OCI-LY3 (cell line): ENCODE measurements at regions not wholly inside any gene's neighbourhood (a gene's known extent, or its start where the extent isn't known, plus 50 kb on each side); places are given as distances from the start of the nearest gene placed in this dataset.

Source experiments
- H2AFZ ChIP-seq: fragments of 200-600, 300-600 bp; shearing (Covaris generic); 2 replicates; pipeline ENCODE4 v1.6.0; 2014; ENCODE audit warnings: antibody characterized with exemption, low read depth, low read length
- H3K27ac ChIP-seq: fragments of 200-600, 300-600 bp; sonication (generic); 2 replicates; pipeline ENCODE4 v1.5.1; 2014; ENCODE audit warnings: mild to moderate bottlenecking, low read length, moderate library complexity, mixed read lengths
- H3K27me3 ChIP-seq: fragments of 200-600, 300-600 bp; sonication (generic); 2 replicates; pipeline ENCODE4 v1.6.1; 2014; ENCODE audit warnings: low read depth, low read length, mixed read lengths
- H3K36me3 ChIP-seq: fragments of 200-600, 300-600 bp; sonication (generic); replicated peaks from 2 replicates; pipeline ENCODE3; 2014; ENCODE audit warnings: low read depth, low read length, mixed read lengths
- H3K4me1 ChIP-seq: fragments of 300-600, 200-600 bp; sonication (generic); 2 replicates; pipeline ENCODE4 v1.6.1; 2014; ENCODE audit warnings: low read length, mixed read lengths
- H3K4me2 ChIP-seq: fragments of 200-600, 300-600 bp; sonication (generic); 2 replicates; pipeline ENCODE4 v1.6.1; 2014; ENCODE audit warnings: low read length, mixed read lengths
- H3K4me3 ChIP-seq: fragments of 300-600, 200-600 bp; sonication (generic); 2 replicates; pipeline ENCODE4 v1.5.1; 2014; ENCODE audit warnings: antibody characterized with exemption, mild to moderate bottlenecking, low read length, moderate library complexity
- H3K79me2 ChIP-seq: fragments of 300-600, 200-600 bp; shearing (Covaris generic); 2 replicates; pipeline ENCODE4 v1.6.1; 2014; ENCODE audit warnings: mild to moderate bottlenecking, low read length, mixed read lengths
- H3K9ac ChIP-seq: fragments of 300-600, 200-600 bp; shearing (Covaris generic); 2 replicates; pipeline ENCODE4 v1.6.0; 2014; ENCODE audit warnings: mild to moderate bottlenecking, low read length, moderate library complexity
- H3K9me3 ChIP-seq: fragments of 200-600, 300-600 bp; shearing (Covaris generic); 2 replicates; pipeline ENCODE4 v1.6.1; 2014; ENCODE audit warnings: low read length, mixed read lengths; ENCODE audit not compliant: insufficient read depth
- H4K20me1 ChIP-seq: fragments of 200-600, 300-600 bp; sonication (generic); 2 replicates; pipeline ENCODE4 v1.6.1; 2016; ENCODE audit warnings: low read length, mixed read lengths; ENCODE audit not compliant: insufficient read depth
- CTCF ChIP-seq: fragments of 200-600, 300-600 bp; sonication (generic); IDR thresholded peaks from 2 replicates; pipeline ENCODE4 v1.5.1; 2014; ENCODE audit warnings: antibody characterized with exemption, low read length, low read depth
- EZH2phosphoT487 ChIP-seq: fragments of 200-600 bp; shearing (Covaris generic); IDR thresholded peaks from 2 replicates; pipeline ENCODE4 v1.6.1; 2018; ENCODE audit warnings: antibody characterized with exemption, mixed run types, low read depth

DNA sequence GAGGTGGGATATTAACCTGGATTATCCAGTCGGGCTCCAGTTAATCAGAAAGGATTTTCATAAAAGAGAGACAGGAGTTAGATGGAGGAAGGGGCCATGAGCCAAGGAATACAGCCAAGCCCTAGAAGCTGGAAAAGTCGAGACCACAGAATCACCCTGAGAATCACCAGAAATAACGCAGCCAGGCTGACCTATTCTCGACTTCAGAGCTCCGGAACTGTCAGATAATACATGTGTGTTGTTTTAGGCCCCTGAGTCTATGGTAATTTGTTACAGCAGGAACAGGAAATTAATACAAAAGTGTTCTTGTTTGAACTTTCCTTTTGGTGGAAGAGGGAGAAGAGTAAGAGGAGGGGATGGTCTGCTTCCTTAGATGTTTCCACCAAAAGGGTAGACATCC lies 208.1 kb downstream of the JCAD start:
- Histone ChIP-seq H3K9ac (no peak overlapping the region), H3K27me3 (no peaks in the 10 kb centered on the region), H3K4me1 (no peaks in the 10 kb centered on the region), H3K9me3 (no peaks in the 10 kb centered on the region), H2AFZ (no peak overlapping the region), H3K4me2 (no peak overlapping the region), H3K4me3 (no peak overlapping the region), H3K36me3 (no peaks in the 10 kb centered on the region), H4K20me1 (no peaks in the 10 kb centered on the region), H3K79me2 (no peaks in the 10 kb centered on the region), H3K27ac (no peak overlapping the region)
- TF ChIP-seq EZH2phosphoT487 (no peak), CTCF (no peak)

DNA sequence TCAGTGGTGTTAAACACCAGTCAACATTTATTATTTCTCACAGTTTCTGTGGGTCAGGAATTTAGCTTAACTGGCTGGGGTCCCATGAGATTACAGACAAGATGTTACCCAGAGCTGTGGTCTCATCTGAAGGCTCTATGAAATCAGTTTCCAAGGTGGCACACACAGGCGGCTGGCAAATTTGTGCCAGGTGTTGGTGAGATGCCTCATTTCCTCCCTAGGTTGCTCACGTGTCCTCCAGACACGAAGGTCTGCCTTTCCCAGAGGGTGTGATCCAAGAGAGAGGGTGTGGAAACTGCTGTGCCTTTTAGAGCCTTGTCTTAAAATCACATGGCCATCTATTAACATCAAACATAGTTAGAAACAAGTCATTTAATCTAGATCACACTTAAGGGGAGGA lies 209.0 kb downstream of the JCAD start:
- Histone ChIP-seq H3K27ac (no peak overlapping the region), H3K4me3 (no peak overlapping the region), H3K27me3 (no peaks in the 10 kb centered on the region), H4K20me1 (no peaks in the 10 kb centered on the region), H3K4me2 (no peak overlapping the region), H2AFZ (no peak overlapping the region), H3K9ac (no peak overlapping the region), H3K4me1 (no peaks in the 10 kb centered on the region), H3K79me2 (no peaks in the 10 kb centered on the region), H3K36me3 (no peaks in the 10 kb centered on the region), H3K9me3 (no peaks in the 10 kb centered on the region)
- TF ChIP-seq CTCF = no peak
- TF ChIP-seq EZH2phosphoT487 = no peak

GRCh38 chr10:29849886-29850285 lies 209.5 kb downstream of the JCAD start:
- Histone ChIP-seq H3K4me3 (no peak overlapping the region), H3K36me3 (no peaks in the 10 kb centered on the region), H2AFZ (no peak overlapping the region), H3K79me2 (no peaks in the 10 kb centered on the region), H3K4me2 (no peak overlapping the region), H3K9me3 (no peaks in the 10 kb centered on the region), H3K4me1 (no peaks in the 10 kb centered on the region), H3K9ac (no peak overlapping the region), H4K20me1 (no peaks in the 10 kb centered on the region), H3K27ac (no peak overlapping the region), H3K27me3 (no peaks in the 10 kb centered on the region)
- TF ChIP-seq EZH2phosphoT487 (no peak), CTCF (no peak)

GRCh38 chr10:29849126-29849833 lies 210.1 kb downstream of the JCAD start:
- H3K79me2 ChIP-seq = no peaks in the 10 kb centered on the region
- TF ChIP-seq CTCF (no peak), EZH2phosphoT487 (no peak)
- H3K36me3 ChIP-seq = no peaks in the 10 kb centered on the region
- H3K4me1 ChIP-seq = no peaks in the 10 kb centered on the region
- no peak overlapping the region for H3K9ac ChIP-seq
- H3K4me2 ChIP-seq = no peak overlapping the region
- H3K27me3 ChIP-seq = no peaks in the 10 kb centered on the region
- no peaks in the 10 kb centered on the region for H3K9me3 ChIP-seq
- H3K4me3 ChIP-seq = no peak overlapping the region
- H3K27ac ChIP-seq = no peak overlapping the region
- H4K20me1 ChIP-seq = no peaks in the 10 kb centered on the region
- H2AFZ ChIP-seq = no peak overlapping the region
